PC-3 (cell line): ENCODE measurements at regions not wholly inside any gene's neighbourhood (a gene's known extent, or its start where the extent isn't known, plus 50 kb on each side); places are given as distances from the start of the nearest gene placed in this dataset.

Experiments used
- EZH2phosphoT487 ChIP-seq: fragments of 300-600 bp; sonication (generic); IDR thresholded peaks from 2 replicates; pipeline ENCODE4 v1.6.1; 2018; ENCODE audit warnings: mild to moderate bottlenecking, antibody characterized with exemption, low read length, borderline replicate concordance
- TF ChIP-seq, protein P1 (sequence below): fragments of 300-600 bp; sonication (generic); conservative IDR thresholded peaks from 2 replicates; pipeline ENCODE4 v1.5.1; 2017; ENCODE audit warnings: antibody characterized with exemption, low read depth, mild to moderate bottlenecking, low read length

DNA sequence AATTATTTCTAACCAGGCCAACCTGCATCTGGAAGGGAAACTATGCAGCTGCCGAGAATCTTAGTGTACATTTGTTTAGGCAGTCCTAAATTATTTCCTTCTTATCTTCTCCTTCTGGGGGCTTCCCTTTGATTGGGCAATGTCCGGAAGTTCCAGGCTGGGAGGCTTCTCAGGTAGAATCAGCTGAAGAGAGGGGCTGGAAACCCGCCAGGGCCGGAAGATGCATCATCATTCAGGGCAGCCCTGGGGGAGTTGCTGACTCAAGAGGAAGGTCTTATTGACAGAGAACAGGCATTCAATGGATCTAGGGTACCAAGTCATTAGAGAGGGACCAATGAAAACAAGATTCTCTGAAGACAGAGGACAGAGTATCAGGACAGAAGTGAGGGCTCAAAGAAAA lies 150.7 kb downstream of the BLID start:
- TF ChIP-seq, protein P1, sequence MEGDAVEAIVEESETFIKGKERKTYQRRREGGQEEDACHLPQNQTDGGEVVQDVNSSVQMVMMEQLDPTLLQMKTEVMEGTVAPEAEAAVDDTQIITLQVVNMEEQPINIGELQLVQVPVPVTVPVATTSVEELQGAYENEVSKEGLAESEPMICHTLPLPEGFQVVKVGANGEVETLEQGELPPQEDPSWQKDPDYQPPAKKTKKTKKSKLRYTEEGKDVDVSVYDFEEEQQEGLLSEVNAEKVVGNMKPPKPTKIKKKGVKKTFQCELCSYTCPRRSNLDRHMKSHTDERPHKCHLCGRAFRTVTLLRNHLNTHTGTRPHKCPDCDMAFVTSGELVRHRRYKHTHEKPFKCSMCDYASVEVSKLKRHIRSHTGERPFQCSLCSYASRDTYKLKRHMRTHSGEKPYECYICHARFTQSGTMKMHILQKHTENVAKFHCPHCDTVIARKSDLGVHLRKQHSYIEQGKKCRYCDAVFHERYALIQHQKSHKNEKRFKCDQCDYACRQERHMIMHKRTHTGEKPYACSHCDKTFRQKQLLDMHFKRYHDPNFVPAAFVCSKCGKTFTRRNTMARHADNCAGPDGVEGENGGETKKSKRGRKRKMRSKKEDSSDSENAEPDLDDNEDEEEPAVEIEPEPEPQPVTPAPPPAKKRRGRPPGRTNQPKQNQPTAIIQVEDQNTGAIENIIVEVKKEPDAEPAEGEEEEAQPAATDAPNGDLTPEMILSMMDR: no peak
- no peak for TF ChIP-seq EZH2phosphoT487
